IMR-90 (cell line): ENCODE measurements at regions not wholly inside any gene's neighbourhood (a gene's known extent, or its start where the extent isn't known, plus 50 kb on each side); places are given as distances from the start of the nearest gene placed in this dataset.

Experiments used
- ATAC-seq: fragments of 200-7000 bp; cut with Tn5 transposase; 2 replicates; pipeline ENCODE4 v1.9.1; 2020; ENCODE audit warnings: low read depth, mild to moderate bottlenecking, moderate library complexity
- BruUV-seq: library from RNA; stranded (reverse); fragments of 400-500 nt; replicated peaks from 2 replicates; lab custom pipeline; 2021; lab: Mats Ljungman, UMichigan
- CTCF ChIA-PET: fragments of 300-600 bp; formaldehyde crosslinking; extraction: SDS; loops from one replicate; lab custom pipeline; 2021; ENCODE audit warnings: antibody characterized with exemption; lab: Yijun Ruan, JAX
- POLR2A ChIA-PET: fragments of 300-600 bp; sonication (Branson Sonifier 250); formaldehyde crosslinking; loops from one replicate; lab custom pipeline; 2022; ENCODE audit warnings: antibody characterized with exemption; ENCODE audit not compliant: unreplicated experiment; lab: Charles Lee
- DNase-seq: peaks from one replicate; pipeline ENCODE4 v3.0.0; 2013
- H2AFZ ChIP-seq: replicated peaks from 2 replicates; pipeline ENCODE3; 2013; ENCODE audit warnings: low read length, mild to moderate bottlenecking; ENCODE audit not compliant: poor library complexity
- H2AK5ac ChIP-seq: 2 replicates; pipeline ENCODE4 v1.6.1; 2013; ENCODE audit warnings: low read depth, low read length, inconsistent platforms
- H2AK9ac ChIP-seq: replicated peaks from 2 replicates; pipeline ENCODE3; 2013; ENCODE audit warnings: mild to moderate bottlenecking, low read depth, low read length, moderate library complexity; ENCODE audit not compliant: poor library complexity
- H2BK120ac ChIP-seq: 2 replicates; pipeline ENCODE4 v1.6.1; 2013; ENCODE audit warnings: low read depth, low read length, inconsistent platforms
- H2BK15ac ChIP-seq: 3 replicates; pipeline ENCODE4 v1.6.1; 2013; ENCODE audit warnings: low read depth, low read length, inconsistent platforms
- H2BK20ac ChIP-seq: 2 replicates; pipeline ENCODE4 v1.6.1; 2013; ENCODE audit warnings: low read depth, mild to moderate bottlenecking, inconsistent platforms, low read length, moderate library complexity
- H2BK5ac ChIP-seq: 2 replicates; pipeline ENCODE4 v1.6.1; 2013; ENCODE audit warnings: mild to moderate bottlenecking, low read depth, low read length, inconsistent platforms; ENCODE audit not compliant: poor library complexity, severe bottlenecking
- H3K14ac ChIP-seq: replicated peaks from 2 replicates; pipeline ENCODE4 v1.6.1; 2013; ENCODE audit warnings: low read depth, low read length, inconsistent platforms
- H3K18ac ChIP-seq: 2 replicates; pipeline ENCODE4 v1.6.1; 2013; ENCODE audit warnings: low read depth, low read length, control low read depth
- H3K23ac ChIP-seq: 2 replicates; pipeline ENCODE4 v1.6.1; 2013; ENCODE audit warnings: low read depth, low read length, inconsistent platforms
- H3K27ac ChIP-seq: 2 replicates; pipeline ENCODE4 v1.5.1; 2013; ENCODE audit warnings: mild to moderate bottlenecking, control low read depth, low read length; ENCODE audit not compliant: insufficient read depth
- H3K27me3 ChIP-seq: 2 replicates; pipeline ENCODE4 v1.6.1; 2013; ENCODE audit warnings: low read length; ENCODE audit not compliant: control insufficient read depth, insufficient read depth
- H3K36me3 ChIP-seq: 2 replicates; pipeline ENCODE4 v1.6.1; 2013; ENCODE audit warnings: low read length, mixed read lengths; ENCODE audit not compliant: control insufficient read depth, insufficient read depth
- H3K4ac ChIP-seq: 2 replicates; pipeline ENCODE4 v1.6.1; 2013; ENCODE audit warnings: low read depth, low read length, inconsistent platforms
- H3K4me1 ChIP-seq: 2 replicates; pipeline ENCODE4 v1.6.1; 2013; ENCODE audit warnings: low read length, mixed read lengths; ENCODE audit not compliant: control insufficient read depth, insufficient read depth
- H3K4me2 ChIP-seq: 2 replicates; pipeline ENCODE4 v1.6.1; 2013; ENCODE audit warnings: low read depth, mild to moderate bottlenecking, control low read depth, low read length, moderate library complexity
- H3K4me3 ChIP-seq: 2 replicates; pipeline ENCODE4 v1.5.1; 2013; ENCODE audit warnings: low read depth, mild to moderate bottlenecking, control low read depth, low read length, moderate library complexity; ENCODE audit not compliant: insufficient read depth
- H3K56ac ChIP-seq: 2 replicates; pipeline ENCODE4 v1.6.1; 2013; ENCODE audit warnings: low read length, inconsistent platforms; ENCODE audit not compliant: insufficient read depth; ENCODE audit errors: extremely low read depth
- H3K79me1 ChIP-seq, 2 experiments: 2 replicates each; pipeline ENCODE4 v1.6.1; 2013; ENCODE audit warnings: low read length in 2 of 2, inconsistent platforms in 1 of 2, low read depth in 1 of 2
- H3K9ac ChIP-seq: 2 replicates; pipeline ENCODE4 v1.6.1; 2013; ENCODE audit warnings: low read depth, low read length, control low read depth
- H3K9me1 ChIP-seq: 2 replicates; pipeline ENCODE4 v1.6.1; 2013; ENCODE audit warnings: low read length, inconsistent platforms; ENCODE audit not compliant: insufficient read depth
- H3K9me3 ChIP-seq: 2 replicates; pipeline ENCODE4 v1.6.1; 2013; ENCODE audit warnings: low read length; ENCODE audit not compliant: control insufficient read depth, insufficient read depth
- H4K20me1 ChIP-seq: 2 replicates; pipeline ENCODE4 v1.6.1; 2013; ENCODE audit warnings: low read length, inconsistent platforms; ENCODE audit not compliant: insufficient read depth
- H4K5ac ChIP-seq: 2 replicates; pipeline ENCODE4 v1.6.1; 2013; ENCODE audit warnings: mild to moderate bottlenecking, low read depth, low read length, control low read depth
- H4K8ac ChIP-seq, 2 experiments: 2 replicates each; pipeline ENCODE4 v1.6.1; 2013; ENCODE audit warnings: low read depth in 2 of 2, low read length in 2 of 2, control low read depth in 1 of 2, inconsistent platforms in 1 of 2
- H4K91ac ChIP-seq: 2 replicates; pipeline ENCODE4 v1.6.1; 2013; ENCODE audit warnings: low read depth, low read length, inconsistent platforms; ENCODE audit not compliant: insufficient read depth
- BHLHE40 ChIP-seq: fragments of 150-350 bp; IDR thresholded peaks from 2 replicates; pipeline ENCODE4 v1.6.1; 2016; ENCODE audit warnings: mild to moderate bottlenecking, low read depth, low read length
- CEBPB ChIP-seq: IDR thresholded peaks from 2 replicates; pipeline ENCODE4 v1.6.1; 2012; ENCODE audit warnings: low read depth, low read length, improper control_type of control experiment
- CHD1 ChIP-seq: IDR thresholded peaks from 2 replicates; pipeline ENCODE4 v1.6.1; 2012; ENCODE audit warnings: low read depth, low read length, improper control_type of control experiment
- ELK1 ChIP-seq: fragments of 150-350 bp; IDR thresholded peaks from 2 replicates; pipeline ENCODE4 v1.6.1; 2016; ENCODE audit warnings: low read depth, mild to moderate bottlenecking, low read length, moderate library complexity, borderline replicate concordance
- FOS ChIP-seq: fragments of 150-350 bp; IDR thresholded peaks from 2 replicates; pipeline ENCODE4 v1.6.1; 2016; ENCODE audit warnings: low read depth, low read length
- MAFK ChIP-seq: IDR thresholded peaks from 2 replicates; pipeline ENCODE4 v1.6.1; 2012; ENCODE audit warnings: low read depth, low read length, improper control_type of control experiment
- MAZ ChIP-seq: IDR thresholded peaks from 2 replicates; pipeline ENCODE4 v1.6.1; 2012; ENCODE audit warnings: low read depth, mild to moderate bottlenecking, low read length, improper control_type of control experiment, moderate library complexity, borderline replicate concordance
- MXI1 ChIP-seq: IDR thresholded peaks from 2 replicates; pipeline ENCODE4 v1.6.1; 2012; ENCODE audit warnings: low read depth, mild to moderate bottlenecking, low read length, moderate library complexity, borderline replicate concordance
- NFE2L2 ChIP-seq: fragments of 150-350 bp; IDR thresholded peaks from 2 replicates; pipeline ENCODE4 v1.6.1; 2016; ENCODE audit warnings: low read depth, mild to moderate bottlenecking, low read length
- POLR2A ChIP-seq: IDR thresholded peaks from 2 replicates; pipeline ENCODE4 v1.6.1; 2012; ENCODE audit warnings: mild to moderate bottlenecking, low read depth, low read length
- RAD21 ChIP-seq: IDR thresholded peaks from 2 replicates; pipeline ENCODE4 v1.6.1; 2012; ENCODE audit warnings: low read length, improper control_type of control experiment
- RCOR1 ChIP-seq: IDR thresholded peaks from 2 replicates; pipeline ENCODE4 v1.6.1; 2012; ENCODE audit warnings: mild to moderate bottlenecking, low read length, improper control_type of control experiment; ENCODE audit not compliant: insufficient replicate concordance
- RFX5 ChIP-seq: IDR thresholded peaks from 2 replicates; pipeline ENCODE4 v1.8.0; 2012; ENCODE audit warnings: low read depth, mild to moderate bottlenecking, low read length, moderate library complexity
- SMC3 ChIP-seq: fragments of 150-350 bp; IDR thresholded peaks from 2 replicates; pipeline ENCODE4 v1.6.1; 2016; ENCODE audit warnings: low read depth, mild to moderate bottlenecking, antibody characterized with exemption, low read length, moderate library complexity
- USF2 ChIP-seq: fragments of 150-350 bp; IDR thresholded peaks from 2 replicates; pipeline ENCODE4 v1.6.1; 2017; ENCODE audit warnings: mild to moderate bottlenecking, antibody characterized with exemption, low read length, low read depth
- WGBS, 2 experiments: methylation state at CpG; one replicate each; pipeline versions ENCODE4 v1.1.5 to v1.1.7; 2013; ENCODE audit warnings: missing lambda C conversion rate in 2 of 2; ENCODE audit not compliant: insufficient read length in 1 of 2; ENCODE audit errors: extremely low coverage in 2 of 2; 5-methylcytosine and 5-hydroxymethylcytosine counted together
- dilution Hi-C: fragments of 300-500 bp; cut with HindIII; formaldehyde crosslinking; loops from one replicate; pipeline ENCODE4 v1.14.3; 2018; ENCODE audit warnings: low sequenced_read_pairs; ENCODE audit not compliant: unreplicated experiment
- in situ Hi-C: fragments of 300-500 bp; cut with MboI; formaldehyde crosslinking; loops from 3 replicates; pipeline ENCODE4 v1.14.3; 2019; ENCODE audit warnings: low sequenced_read_pairs, inconsistent platforms, mixed read lengths
- intact Hi-C: fragments of 100-400 bp; cut with micrococcal nuclease; formaldehyde crosslinking; loops from 2 replicates; pipeline ENCODE4 v1.10.0; 2022
- TF ChIP-seq, protein P1 (sequence below): conservative IDR thresholded peaks from 2 replicates; pipeline ENCODE4 v1.5.1; 2012; ENCODE audit warnings: mild to moderate bottlenecking, low read depth, low read length, improper control_type of control experiment

- no peaks in the 10 kb centered on the region for H3K9me3 ChIP-seq
- in situ Hi-C loops, result no loop called here
- ATAC-seq (no peak), DNase-seq (no peak)
- no peak overlapping the region for H3K23ac ChIP-seq
- POLR2A ChIA-PET, result no interaction called here
- H4K5ac ChIP-seq, result no peak overlapping the region
- no peak overlapping the region for H3K4me3 ChIP-seq
- no peak overlapping the region for H3K4me2 ChIP-seq
- no peak overlapping the region for H2BK5ac ChIP-seq
- no peak overlapping the region for H3K18ac ChIP-seq
- no peaks in the 10 kb centered on the region for H3K79me1 ChIP-seq
- CTCF ChIA-PET, result no interaction called here
- no peak overlapping the region for H4K91ac ChIP-seq
- WGBS, 2 experiments, result no CpG with 5 or more reads among the region's 5 CpGs
- no peak overlapping the region for H3K14ac ChIP-seq
- dilution Hi-C loops, result no loop called here
- BruUV-seq, result no TSS peak
- H3K9ac ChIP-seq, result no peak overlapping the region
- intact Hi-C loops, result no loop called here
- no peak overlapping the region for H3K56ac ChIP-seq
- no peak overlapping the region for H2AK5ac ChIP-seq
- H3K27me3 ChIP-seq, result no peaks in the 10 kb centered on the region
- H2AFZ ChIP-seq, result no peak overlapping the region
- H3K36me3 ChIP-seq, result no peaks in the 10 kb centered on the region
- H4K20me1 ChIP-seq, result no peaks in the 10 kb centered on the region
- TF ChIP-seq POLR2A (no peak), USF2 (no peak), CEBPB (no peak), BHLHE40 (no peak), FOS (no peak), RFX5 (no peak), SMC3 (no peak), MXI1 (no peak), MAFK (no peak), NFE2L2 (no peak), CHD1 (no peak), RAD21 (no peak), RCOR1 (no peak), MAZ (no peak), ELK1 (no peak)
- TF ChIP-seq, protein P1, sequence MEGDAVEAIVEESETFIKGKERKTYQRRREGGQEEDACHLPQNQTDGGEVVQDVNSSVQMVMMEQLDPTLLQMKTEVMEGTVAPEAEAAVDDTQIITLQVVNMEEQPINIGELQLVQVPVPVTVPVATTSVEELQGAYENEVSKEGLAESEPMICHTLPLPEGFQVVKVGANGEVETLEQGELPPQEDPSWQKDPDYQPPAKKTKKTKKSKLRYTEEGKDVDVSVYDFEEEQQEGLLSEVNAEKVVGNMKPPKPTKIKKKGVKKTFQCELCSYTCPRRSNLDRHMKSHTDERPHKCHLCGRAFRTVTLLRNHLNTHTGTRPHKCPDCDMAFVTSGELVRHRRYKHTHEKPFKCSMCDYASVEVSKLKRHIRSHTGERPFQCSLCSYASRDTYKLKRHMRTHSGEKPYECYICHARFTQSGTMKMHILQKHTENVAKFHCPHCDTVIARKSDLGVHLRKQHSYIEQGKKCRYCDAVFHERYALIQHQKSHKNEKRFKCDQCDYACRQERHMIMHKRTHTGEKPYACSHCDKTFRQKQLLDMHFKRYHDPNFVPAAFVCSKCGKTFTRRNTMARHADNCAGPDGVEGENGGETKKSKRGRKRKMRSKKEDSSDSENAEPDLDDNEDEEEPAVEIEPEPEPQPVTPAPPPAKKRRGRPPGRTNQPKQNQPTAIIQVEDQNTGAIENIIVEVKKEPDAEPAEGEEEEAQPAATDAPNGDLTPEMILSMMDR, result no peak
- H3K9me1 ChIP-seq, result no peaks in the 10 kb centered on the region
- H3K4ac ChIP-seq, result no peak overlapping the region
- H2BK15ac ChIP-seq, result no peak overlapping the region
- no peak overlapping the region for H2AK9ac ChIP-seq
- H2BK20ac ChIP-seq, result no peak overlapping the region
- no peak overlapping the region for H4K8ac ChIP-seq
- H3K4me1 ChIP-seq, result no peaks in the 10 kb centered on the region
- H2BK120ac ChIP-seq, result no peak overlapping the region
- H3K27ac ChIP-seq, result no peak overlapping the region
These were observed 89.0 kb upstream of the KIAA1217 start for GRCh38 chr10:24119896-24120295.
